B cell (primary cell): ENCODE measurements at regions not wholly inside any gene's neighbourhood (a gene's known extent, or its start where the extent isn't known, plus 50 kb on each side); places are given as distances from the start of the nearest gene placed in this dataset.

ENCODE experiments used
- EZH2 ChIP-seq: IDR thresholded peaks from 2 replicates; pipeline ENCODE4 v1.6.1; 2012; ENCODE audit warnings: borderline replicate concordance, low read depth, mild to moderate bottlenecking, moderate library complexity, low read length; ENCODE audit not compliant: insufficient read depth, poor library complexity, severe bottlenecking
- TF ChIP-seq, protein P1 (sequence below): fragments of 200-600 bp; IDR thresholded peaks from one replicate; pipeline ENCODE4 v1.8.0; 2022; ENCODE audit warnings: antibody characterized with exemption, mild to moderate bottlenecking

DNA sequence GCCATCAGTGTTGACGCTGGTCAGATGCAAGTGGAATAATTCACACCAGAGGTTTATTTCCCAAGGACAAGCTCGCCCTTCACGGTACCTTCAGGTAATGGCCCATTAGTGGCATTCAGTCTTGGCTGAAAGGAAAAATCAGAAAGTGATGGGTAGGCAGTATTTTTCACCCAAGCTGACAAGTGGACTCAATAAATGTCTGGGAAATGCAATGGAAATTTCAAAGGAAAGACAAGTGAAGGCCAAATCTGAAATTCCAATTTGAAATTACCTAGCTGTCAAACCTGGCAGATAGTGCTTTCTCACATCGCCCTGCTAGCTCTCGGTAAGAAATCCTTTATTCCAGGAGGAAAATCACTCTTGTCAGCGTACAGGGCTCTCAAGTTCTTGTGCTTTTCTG, 413.5 kb downstream of the OCA2 start:
- TF ChIP-seq, protein P1, sequence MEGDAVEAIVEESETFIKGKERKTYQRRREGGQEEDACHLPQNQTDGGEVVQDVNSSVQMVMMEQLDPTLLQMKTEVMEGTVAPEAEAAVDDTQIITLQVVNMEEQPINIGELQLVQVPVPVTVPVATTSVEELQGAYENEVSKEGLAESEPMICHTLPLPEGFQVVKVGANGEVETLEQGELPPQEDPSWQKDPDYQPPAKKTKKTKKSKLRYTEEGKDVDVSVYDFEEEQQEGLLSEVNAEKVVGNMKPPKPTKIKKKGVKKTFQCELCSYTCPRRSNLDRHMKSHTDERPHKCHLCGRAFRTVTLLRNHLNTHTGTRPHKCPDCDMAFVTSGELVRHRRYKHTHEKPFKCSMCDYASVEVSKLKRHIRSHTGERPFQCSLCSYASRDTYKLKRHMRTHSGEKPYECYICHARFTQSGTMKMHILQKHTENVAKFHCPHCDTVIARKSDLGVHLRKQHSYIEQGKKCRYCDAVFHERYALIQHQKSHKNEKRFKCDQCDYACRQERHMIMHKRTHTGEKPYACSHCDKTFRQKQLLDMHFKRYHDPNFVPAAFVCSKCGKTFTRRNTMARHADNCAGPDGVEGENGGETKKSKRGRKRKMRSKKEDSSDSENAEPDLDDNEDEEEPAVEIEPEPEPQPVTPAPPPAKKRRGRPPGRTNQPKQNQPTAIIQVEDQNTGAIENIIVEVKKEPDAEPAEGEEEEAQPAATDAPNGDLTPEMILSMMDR, result no peak
- TF ChIP-seq EZH2, result no peak
